Head of caudate nucleus (tissue), 42 donors: ENCODE measurements at regions not wholly inside any gene's neighbourhood (a gene's known extent, or its start where the extent isn't known, plus 50 kb on each side); places are given as distances from the start of the nearest gene placed in this dataset.
A peak's percentile ranks its signal among the peaks of the same experiment; 100 is the strongest.
"Not testable (repeated sequence)": the region's sequence is repeated elsewhere in the genome, so short reads cannot be mapped to it uniquely, and the experiment has no call there.

Experiments
- DNase-seq, 42 donors: peaks; one replicate each; pipeline versions ENCODE4 v3.0.0 to v3.0.0-alpha.2; 2020 to 2021; ENCODE audit warnings: mixed read lengths in 7 of 42
- intact Hi-C: fragments of 100-400 bp; cut with DNase I; formaldehyde crosslinking; loops from one replicate; pipeline ENCODE4 v1.15.0; 2022

DNA sequence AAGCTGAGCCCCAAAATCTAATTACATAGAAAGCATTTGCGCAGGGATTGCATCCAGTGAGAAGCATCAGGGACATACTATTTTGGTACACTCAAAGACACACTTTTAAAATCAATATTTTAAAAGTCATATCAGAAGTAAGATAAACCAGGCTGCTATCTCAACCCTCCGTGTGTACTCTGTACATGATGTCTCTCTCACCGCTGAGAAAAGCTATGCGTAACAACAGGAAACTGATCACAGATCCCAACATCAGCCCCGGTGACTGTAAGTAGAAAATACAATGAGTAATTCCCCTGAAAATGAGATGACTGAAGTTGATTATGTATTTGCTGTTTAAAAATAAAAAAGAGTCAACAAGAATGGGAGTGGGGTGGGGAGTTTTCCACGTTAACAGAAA lies 329.8 kb downstream of the BCL2L11 start:
- DNase-seq, intact Hi-C loops: not testable (repeated sequence)

DNA sequence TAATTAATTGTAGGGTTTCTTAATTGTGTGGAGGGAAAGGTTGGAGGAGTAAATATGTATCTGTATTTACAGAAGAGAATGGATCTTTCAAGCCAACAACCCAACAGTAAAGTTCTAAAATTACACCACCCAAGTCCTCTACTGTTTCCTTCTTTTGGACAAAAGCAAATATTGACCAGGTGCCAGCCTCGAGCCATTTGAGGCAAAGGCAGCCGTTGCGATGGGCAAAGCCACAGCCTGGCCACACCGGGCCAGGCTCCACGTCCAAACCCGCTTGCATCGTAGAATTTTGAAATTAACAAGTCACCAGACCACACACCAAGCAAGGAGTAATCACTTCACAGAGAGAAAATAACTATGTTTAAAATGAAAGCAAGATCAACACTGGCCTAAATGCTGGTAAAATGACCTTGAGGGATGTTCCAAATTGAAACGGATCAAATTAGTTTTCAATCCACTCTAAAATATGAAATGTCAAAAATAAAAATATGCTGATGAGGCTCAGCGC lies 331.0 kb downstream of the BCL2L11 start:
- intact Hi-C loops, DNase-seq: not testable (repeated sequence)

DNA sequence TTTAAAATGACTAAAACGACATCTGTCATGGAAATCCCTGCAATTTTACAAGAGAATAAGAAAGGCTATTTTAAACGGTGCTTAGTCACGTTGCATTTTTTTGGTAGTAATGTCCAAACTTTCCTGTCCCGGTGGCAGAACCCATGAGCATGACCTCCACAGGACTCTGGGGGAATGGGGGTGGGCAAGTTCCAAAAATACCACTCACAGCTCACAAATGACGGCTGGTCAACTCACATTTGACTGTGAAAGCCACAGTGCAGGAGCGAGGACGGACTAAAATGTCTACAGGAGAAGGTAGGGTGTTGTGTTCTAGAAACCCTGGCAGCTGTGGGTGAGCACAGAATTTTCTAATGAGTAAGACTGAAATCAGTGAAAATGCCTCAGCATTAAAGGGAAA lies 331.5 kb downstream of the BCL2L11 start:
- DNase-seq, intact Hi-C loops: not testable (repeated sequence)

DNA sequence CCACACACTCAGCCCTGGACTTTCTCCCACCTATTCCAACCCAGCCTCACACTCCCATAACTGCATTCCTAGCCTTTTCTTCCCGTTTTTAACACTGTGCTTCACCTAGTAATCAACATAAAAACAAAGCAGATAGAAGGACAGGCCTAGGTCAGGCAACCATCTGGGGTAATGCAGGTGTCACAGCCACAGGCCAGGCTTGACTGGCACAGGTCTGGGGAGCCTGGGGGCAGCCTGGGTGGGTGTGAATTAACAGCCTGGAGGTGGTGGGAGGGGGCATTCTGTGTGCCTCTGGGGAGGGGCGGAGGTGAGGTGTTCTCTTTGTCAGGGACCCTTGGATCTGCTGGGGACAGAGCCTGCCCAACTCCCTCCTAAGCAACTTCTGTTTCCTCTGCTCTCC lies 332.6 kb downstream of the BCL2L11 start:
- DNase-seq, intact Hi-C loops: not testable (repeated sequence)

DNA sequence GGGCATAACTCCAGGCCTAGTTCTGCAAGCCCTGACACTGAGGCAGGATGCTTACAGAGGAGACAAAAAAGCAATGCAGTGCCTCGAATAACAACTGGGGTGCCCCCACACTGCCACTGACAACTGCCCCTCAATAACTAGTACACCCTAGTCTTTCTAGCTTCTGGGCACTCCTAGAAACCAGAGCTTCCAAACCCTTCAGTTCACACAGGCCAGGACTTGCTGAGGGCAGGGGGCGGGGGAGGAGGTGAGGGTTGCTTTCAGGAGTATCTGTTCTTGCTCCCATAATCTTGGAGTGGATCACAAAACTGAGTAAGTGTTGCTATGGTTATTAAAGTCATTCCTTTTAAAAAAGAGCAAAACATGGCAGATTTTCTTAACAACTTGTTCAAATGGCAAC lies 333.1 kb downstream of the BCL2L11 start:
- intact Hi-C loops, DNase-seq: not testable (repeated sequence)

DNA sequence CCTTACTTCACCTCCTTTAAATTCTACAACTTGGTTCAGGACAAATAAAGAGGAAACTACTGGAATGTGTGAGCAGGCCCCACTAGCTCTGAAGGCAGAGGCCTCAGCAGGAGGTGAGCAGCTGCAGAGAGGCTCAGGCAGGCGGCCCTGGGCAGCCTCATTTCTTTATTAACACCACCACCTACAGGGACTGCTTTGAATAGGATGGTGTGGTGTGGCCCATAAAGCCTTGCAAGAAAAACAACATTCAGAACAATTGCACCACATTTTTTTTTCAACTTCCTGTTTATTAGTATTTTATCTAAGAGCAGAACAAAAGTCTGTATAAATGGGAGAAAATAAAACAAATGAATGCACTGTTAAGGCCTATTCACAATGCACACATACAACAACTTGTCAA lies 333.7 kb downstream of the BCL2L11 start:
- DNase-seq, result peak in 5 of 42 donors; percentile 5 to 36 (median 9)
- intact Hi-C loops, result not testable (repeated sequence)

DNA sequence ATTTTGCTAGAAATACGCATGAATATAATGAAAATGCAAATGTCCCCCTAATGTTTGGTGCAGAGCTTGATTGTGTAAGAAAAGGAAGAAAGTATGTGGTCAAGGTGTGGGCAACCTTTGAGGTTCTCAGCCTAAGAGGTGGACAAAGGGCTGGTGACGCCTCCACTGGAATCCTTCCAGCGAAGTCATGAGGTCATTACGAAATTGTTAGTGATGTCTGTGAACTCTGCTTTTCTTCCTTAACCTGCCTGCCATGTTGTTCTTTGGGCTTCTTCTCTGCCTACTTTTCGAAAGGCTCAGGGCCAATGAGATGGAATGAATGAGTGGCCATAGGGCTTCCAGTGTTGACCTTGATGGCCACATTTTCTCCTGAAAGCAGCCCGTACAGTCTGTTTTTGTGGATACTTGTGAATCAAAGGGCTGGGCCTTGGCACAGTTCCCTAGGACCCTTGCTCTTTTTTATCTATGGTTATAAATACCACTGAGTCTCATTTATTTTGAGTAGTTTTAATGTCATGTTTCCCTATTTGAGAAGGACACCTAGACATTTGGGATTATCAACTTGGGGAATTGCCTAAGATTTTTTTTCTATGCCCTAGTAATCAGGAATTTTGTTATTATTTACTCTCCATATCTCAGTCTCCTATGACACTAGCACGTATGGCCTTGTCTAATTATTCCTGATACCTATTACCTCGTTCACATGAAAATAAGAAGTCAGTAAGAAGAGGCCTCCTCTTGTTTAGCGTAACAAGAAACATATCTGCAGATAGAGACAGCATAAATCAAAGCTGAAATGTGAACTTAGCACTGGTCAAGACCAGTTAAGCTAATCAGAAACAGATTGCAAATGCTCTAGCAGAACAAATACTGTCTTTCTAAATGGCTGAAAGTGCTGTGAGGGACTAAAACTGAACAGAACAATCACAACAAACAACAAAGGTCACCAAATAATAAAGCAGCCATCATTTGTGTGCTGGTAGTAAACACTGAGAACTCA lies 334.6 kb downstream of the BCL2L11 start:
- intact Hi-C loops, result not testable (repeated sequence)

DNA sequence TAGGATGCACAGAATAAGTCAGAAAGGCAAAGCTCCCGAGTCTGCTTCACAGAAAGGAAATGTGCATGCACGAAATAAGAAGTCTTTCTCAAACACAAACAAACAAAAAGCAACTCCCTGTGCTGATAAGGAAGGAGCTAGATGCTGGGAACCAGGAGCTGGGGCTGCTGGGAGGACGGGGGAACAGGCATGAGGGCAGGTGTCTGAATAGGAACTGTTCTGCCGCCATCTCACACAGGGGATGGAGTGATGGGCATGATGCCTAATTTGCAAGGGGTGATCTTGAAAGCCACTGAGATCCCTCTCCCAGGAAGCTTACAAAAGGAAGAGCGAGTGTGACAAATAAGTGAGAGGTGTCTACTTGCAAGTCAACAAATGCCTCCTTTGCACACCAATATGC lies 336.5 kb downstream of the BCL2L11 start:
- intact Hi-C loops, result not testable (repeated sequence)

More for the DNA sequence above, 334.6 kb downstream of the BCL2L11 start:
- not testable (repeated sequence) for DNase-seq

DNA sequence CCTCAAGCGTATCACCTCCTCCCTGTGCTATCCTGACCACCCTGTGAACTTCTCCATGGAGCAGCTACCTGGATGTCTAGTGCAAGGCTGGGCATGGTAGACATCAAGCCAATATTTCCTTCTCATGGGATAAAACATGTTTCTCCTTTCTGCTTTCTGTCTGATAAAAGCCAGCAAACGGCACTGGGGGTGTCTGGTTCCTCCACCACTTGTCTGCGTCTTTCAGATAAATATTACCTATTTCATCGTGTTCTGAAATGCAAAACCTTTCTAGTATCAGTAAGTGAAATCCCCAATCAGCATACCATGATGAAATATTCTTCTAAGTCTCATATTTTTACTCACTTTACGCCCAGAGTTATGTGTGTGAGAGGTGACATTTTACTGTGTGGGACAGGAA lies 340.2 kb downstream of the BCL2L11 start:
- DNase-seq, intact Hi-C loops: not testable (repeated sequence)

More for the DNA sequence above, 336.5 kb downstream of the BCL2L11 start:
- DNase-seq, result not testable (repeated sequence)

DNA sequence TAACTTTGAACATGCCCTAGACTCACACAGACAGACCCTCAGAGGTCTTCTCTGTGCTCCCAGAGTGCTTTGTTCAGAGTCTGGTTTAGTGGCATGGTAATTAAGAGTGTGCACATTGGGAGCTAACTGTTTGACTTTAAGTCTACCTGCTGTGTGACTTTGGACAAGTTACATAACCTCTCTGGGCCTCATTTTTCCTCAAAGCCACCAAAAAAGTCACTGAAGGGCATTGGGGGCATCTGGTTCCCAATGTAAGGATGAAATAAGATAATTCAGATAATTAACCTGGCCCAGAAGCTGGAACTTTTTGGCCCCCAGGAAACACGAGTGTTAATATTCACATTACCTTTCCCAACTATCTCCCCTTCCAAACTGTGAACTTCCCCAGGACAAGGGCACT lies 341.1 kb downstream of the BCL2L11 start:
- DNase-seq, intact Hi-C loops: not testable (repeated sequence)

DNA sequence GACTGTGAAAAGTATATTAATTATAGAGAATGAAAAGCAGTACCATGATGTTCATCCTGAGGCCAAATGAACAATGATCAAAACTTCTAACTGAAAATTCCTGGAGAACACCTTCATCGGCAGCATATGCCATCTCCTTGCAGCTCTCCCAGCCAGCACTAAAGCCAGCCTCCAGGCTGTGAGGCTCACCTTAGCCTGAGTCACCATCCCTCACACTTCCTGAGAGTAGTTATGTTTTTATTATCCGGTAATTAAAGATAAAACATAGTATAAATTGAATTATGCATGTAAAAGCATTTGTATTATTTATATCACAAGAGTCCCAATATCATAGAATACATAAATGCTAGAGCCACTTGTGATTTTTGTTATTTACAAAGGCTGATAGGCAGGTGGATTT lies 341.9 kb downstream of the BCL2L11 start:
- DNase-seq, intact Hi-C loops: not testable (repeated sequence)

DNA sequence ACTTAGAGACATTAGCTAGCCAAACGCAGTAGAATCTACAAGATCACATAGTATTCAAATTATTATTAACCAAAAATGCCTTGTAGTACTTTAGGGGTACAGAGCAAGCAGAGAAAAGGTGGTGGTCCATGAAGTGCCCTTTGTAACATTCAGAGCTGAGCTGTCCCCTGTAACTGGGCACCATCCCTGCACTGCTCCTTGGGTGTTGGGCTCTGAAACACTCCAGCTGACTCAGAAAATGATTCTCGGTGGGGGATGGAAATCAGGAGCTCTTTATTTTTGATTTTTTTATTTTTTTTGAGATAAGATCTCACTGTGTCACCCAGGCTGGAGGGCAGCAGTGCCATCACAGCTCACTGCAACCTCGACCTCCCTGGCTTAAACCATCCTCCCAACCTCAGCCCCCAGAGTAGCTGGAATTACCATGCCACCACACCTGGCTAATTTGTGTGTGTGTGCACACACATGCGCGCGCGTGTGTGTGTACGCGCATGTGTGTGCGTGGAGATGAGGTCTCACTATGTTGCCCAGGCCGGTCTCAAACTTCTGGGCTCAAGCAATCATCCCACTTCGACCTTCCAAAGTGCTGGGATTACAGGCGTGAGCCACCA lies 342.6 kb downstream of the BCL2L11 start:
- intact Hi-C loops, DNase-seq: not testable (repeated sequence)

DNA sequence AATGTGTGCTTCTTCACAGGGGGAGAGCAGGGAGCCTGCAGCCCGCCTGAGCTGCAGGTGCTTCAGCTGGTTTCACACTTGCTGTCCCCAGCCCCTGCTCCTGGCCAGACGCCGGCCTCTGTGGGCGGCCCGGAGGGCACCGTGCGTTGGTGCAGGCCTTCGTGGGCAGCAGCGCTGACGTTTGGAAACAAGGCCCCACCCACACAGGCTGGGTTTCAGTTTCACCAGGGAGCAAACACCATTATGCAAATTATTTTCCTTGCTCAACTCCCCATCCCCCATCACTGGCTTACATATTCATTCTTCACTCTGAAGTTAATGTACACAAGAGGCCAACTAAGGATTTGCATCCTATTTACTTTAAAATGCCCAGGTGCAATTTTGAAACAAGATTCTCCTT lies 343.2 kb downstream of the BCL2L11 start:
- DNase-seq, intact Hi-C loops: not testable (repeated sequence)

DNA sequence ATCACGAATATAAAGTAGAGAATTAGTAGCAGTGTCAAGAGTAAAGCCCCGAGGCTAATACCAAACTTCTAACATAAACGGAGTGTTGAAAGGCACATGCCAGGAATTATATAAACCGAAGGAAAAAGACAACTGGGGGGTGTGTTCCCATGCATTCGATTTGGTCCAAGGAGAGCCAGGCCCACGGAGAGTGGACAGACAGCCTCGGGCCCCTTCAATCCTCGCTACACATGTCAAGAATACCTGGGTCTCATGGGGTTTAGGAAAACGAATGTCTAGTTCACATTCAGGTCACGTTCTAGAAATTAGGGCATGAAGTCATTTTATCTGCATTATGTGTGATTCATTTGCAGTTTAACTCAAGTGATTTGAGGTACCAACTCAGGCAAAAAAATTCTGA lies 343.7 kb downstream of the BCL2L11 start:
- intact Hi-C loops, DNase-seq: not testable (repeated sequence)

DNA sequence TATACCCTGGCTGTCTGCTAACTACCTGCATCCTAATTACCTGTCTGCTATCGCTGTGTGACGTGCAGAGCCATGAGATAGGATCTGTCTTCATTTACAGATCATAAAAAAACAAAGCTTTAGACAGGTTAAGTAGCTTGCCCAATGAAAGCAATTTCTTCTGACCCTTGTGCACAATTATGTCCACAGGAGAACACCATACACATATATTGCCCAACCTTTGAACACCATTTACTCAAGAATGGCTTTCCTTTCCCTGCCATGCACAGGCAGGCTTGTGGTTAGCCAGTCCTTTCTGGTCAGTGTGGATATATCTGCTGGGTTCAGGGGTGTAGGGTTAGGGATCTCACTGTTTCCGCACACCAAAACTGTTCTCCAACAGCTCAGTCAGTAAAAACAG lies 344.8 kb downstream of the BCL2L11 start:
- DNase-seq, intact Hi-C loops: not testable (repeated sequence)

DNA sequence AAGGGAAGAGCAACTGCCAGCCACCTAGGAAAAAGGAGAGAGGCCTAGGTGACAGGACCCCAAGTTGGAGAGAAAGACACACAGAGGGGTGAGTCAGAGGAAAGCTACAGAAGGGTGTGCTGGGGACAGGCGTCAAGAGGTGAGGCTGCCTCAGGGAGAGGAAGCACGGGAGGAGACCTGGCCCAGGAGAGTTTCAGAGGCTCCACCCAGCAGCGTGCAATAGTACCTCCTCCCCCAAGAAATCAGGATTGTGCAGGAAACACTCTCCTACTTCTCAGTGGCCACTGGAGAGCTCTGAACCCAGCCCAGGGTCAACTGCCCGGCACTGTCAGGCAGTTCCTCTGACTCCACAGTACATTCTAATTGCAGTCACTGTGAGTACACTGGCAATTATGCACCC lies 346.0 kb downstream of the BCL2L11 start:
- DNase-seq, intact Hi-C loops: not testable (repeated sequence)

DNA sequence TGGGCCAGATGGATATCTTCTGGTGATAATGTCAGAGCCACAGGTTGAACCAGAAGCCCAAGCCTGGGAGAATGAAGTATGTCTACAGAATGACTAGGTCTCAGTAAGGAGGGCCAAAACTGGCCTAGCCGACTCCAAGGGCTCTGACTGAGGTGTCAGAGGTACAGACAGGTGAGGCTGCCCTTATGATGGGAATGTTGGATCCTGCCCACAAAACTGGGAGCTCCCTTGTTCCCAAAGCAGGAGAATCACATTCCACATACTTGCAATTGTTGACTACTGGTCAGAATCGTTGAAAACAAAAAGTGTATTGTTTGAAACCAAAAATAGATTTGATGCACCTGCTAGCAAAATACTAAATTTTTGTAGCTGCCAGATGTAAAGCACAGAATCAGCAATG lies 350.2 kb downstream of the BCL2L11 start:
- intact Hi-C loops, DNase-seq: not testable (repeated sequence)

DNA sequence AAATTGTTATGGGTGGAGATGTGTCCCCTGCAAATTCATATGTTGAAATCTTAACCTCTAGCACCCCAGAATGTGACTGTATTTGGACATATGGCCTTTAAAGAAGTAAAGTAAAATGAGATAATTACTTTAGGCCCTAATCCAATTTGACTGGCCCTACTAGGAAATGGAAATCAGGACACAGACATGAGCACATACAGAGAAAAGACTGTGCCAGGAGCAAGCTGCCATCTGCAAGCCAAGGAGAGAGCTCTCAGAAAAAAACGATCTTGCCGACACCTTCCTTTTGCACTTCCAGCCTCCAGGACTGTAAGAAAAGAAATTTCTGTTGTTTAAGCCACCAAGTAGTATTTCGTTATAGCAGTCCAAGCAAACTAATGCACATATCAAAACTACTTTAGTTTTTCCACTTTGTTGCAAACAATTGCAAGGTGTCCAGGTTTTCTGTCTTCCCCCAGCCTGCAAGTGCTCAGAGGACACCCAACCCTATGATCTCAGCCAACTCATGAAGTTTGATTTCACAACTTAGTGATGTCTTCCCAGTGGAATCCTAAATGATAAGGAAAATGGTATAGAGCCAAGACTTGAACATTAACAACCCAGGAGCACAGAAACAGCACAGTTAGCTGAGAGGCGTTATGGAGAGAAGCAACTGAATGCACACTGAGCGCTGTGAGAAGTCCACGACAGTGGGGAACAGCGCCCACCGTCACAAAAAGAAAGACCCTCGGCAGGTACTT lies 351.2 kb downstream of the BCL2L11 start:
- intact Hi-C loops, result not testable (repeated sequence)

DNA sequence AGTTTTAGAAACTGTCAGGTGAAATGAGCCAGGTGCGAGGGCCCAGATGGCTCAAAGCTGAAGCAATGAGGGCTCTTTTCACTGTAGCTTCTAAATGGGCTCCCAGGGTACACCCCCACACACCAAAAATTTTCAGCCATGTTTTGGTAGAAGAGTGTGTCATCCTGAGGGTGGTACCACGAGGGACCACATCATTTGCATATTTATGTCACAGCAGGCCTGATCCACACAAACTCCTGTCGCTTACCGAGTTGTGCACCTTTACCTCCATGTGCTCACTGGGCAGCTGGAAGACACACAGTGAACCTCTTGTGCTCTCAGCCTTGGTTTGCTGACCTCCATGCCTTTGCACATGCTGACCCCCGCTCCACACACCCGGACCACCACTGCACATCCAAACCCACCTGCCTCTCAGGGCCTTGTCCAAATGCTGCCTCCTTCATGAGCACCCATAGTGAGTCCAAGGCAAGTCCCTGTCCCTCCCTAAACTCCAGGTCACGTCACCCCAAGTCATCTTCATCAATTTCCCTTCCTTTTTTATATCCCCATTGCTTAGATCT lies 352.2 kb downstream of the BCL2L11 start:
- DNase-seq, intact Hi-C loops: not testable (repeated sequence)

More for the DNA sequence above, 351.2 kb downstream of the BCL2L11 start:
- not testable (repeated sequence) for DNase-seq
